K562 (cell line): ENCODE measurements at regions not wholly inside any gene's neighbourhood (a gene's known extent, or its start where the extent isn't known, plus 50 kb on each side); places are given as distances from the start of the nearest gene placed in this dataset.

Experiments used
- CHD1 ChIP-seq: fragments of 200-600 bp; sonication (generic); IDR thresholded peaks from one replicate; pipeline ENCODE4 v1.6.1; 2012; ENCODE audit warnings: mild to moderate bottlenecking, moderate library complexity, low read length, inconsistent platforms
- CREBBP ChIP-seq: IDR thresholded peaks from one replicate; pipeline ENCODE4 v1.6.1; 2012; ENCODE audit warnings: low read depth, mild to moderate bottlenecking, control low read depth, inconsistent platforms, low read length
- CTCF ChIP-seq, 3 experiments: IDR thresholded peaks in 2 of 3; conservative IDR thresholded peaks in 1 of 3; 2 replicates each; pipeline ENCODE4 v1.5.1; 2011 to 2012; ENCODE audit warnings: low read length in 3 of 3, mild to moderate bottlenecking in 3 of 3, control low read depth in 2 of 3, improper control_type of control experiment in 1 of 3, inconsistent platforms in 1 of 3, low read depth in 1 of 3, mixed read lengths in 1 of 3, moderate library complexity in 1 of 3; ENCODE audit not compliant: insufficient read depth in 2 of 3
- E2F1 ChIP-seq: sonication (generic); formaldehyde crosslinking; IDR thresholded peaks from 2 replicates; pipeline ENCODE4 v1.8.1; 2023; ENCODE audit warnings: mild to moderate bottlenecking, missing genetic modification reagents, moderate library complexity
- FOS ChIP-seq: IDR thresholded peaks from 3 replicates; pipeline ENCODE4 v1.6.1; 2011; ENCODE audit not compliant: insufficient read length; ENCODE audit errors: extremely low read depth
- HEY1 ChIP-seq: fragments of 250-450 bp; sonication (Bioruptor Pico); IDR thresholded peaks from 2 replicates; pipeline ENCODE4 v1.5.0; 2020; ENCODE audit warnings: mild to moderate bottlenecking, moderate library complexity, borderline replicate concordance
- JUNB ChIP-seq: fragments of 450-650 bp; formaldehyde crosslinking; conservative IDR thresholded peaks from 2 replicates; pipeline ENCODE4 v1.4.0; 2020; ENCODE audit warnings: mild to moderate bottlenecking
- PRDM10 ChIP-seq: fragments of 450-650 bp; IDR thresholded peaks from 2 replicates; pipeline ENCODE4 v1.6.1; 2018; ENCODE audit not compliant: partially characterized antibody
- RFX5 ChIP-seq: IDR thresholded peaks from 2 replicates; pipeline ENCODE4 v1.6.1; 2011; ENCODE audit warnings: low read depth, mild to moderate bottlenecking, improper control_type of control experiment, low read length
- STAT5B ChIP-seq: fragments of 250-450 bp; sonication (Bioruptor Pico); IDR thresholded peaks from 2 replicates; pipeline ENCODE4 v1.8.0; 2021; ENCODE audit warnings: mild to moderate bottlenecking, inconsistent platforms
- VEZF1 ChIP-seq: fragments of 200-800 bp; sonication (Bioruptor generic); IDR thresholded peaks from 2 replicates; pipeline ENCODE4 v1.6.1; 2017; ENCODE audit warnings: missing genetic modification characterization, missing compliant biosample characterization
- TF ChIP-seq, protein P1 (sequence below), 2 experiments: fragments of 450-650 bp in 1 of 2; sonication (generic) in 1 of 2; formaldehyde crosslinking in 1 of 2; IDR thresholded peaks in 1 of 2; conservative IDR thresholded peaks in 1 of 2; 2 replicates each; pipeline versions ENCODE4 v1.6.1 to v1.8.1; 2016 to 2023; ENCODE audit warnings: mild to moderate bottlenecking in 2 of 2, moderate library complexity in 2 of 2, inconsistent platforms in 1 of 2, missing genetic modification reagents in 1 of 2

DNA sequence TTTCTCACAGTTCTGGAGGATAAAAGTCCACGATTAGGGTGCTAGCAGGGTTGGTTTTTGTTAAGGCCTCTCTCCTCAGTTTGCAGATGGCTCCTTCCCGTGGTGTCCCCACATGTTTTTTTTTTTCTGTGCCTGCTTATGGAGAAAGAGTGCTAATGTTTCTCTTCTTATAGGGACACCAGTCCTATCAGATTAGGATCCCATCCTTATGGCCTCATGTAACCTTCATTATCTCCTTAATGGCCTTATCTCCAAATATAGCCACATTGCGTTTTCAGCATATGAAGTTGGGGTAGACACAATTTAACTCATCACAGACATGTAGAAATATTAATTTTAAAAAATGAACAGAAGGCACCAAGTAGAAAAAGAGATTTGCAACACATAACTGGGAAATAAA, 755.7 kb upstream of the CELF4 start:
- TF ChIP-seq CHD1 = no peak
- no peak for TF ChIP-seq E2F1 (CRISPR knock-in tag)
- TF ChIP-seq CTCF (IDR thresholded peaks at IDR 0.05 in 2 of 3, conservative IDR thresholded peaks at IDR 0.05 in 1 of 3; ENCODE audit: insufficient read depth in 2 of 3, low read depth in 1 of 3, low read length in 3 of 3) = no peak
- no peak for TF ChIP-seq RFX5
- no peak for TF ChIP-seq VEZF1
- TF ChIP-seq STAT5B (CRISPR knock-in tag) = no peak
- TF ChIP-seq JUNB = no peak
- TF ChIP-seq, protein P1, sequence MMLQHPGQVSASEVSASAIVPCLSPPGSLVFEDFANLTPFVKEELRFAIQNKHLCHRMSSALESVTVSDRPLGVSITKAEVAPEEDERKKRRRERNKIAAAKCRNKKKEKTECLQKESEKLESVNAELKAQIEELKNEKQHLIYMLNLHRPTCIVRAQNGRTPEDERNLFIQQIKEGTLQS (IDR thresholded peaks at IDR 0.05) = no peak
- TF ChIP-seq, protein P1 (CRISPR knock-in tag; conservative IDR thresholded peaks at IDR 0.05) = no peak
- TF ChIP-seq PRDM10 = no peak
- no peak for TF ChIP-seq CREBBP
- TF ChIP-seq FOS = no peak
- TF ChIP-seq HEY1 (CRISPR knock-in tag) = no peak
